Right ventricle myocardium inferior (tissue), 1 donor: ENCODE measurements at regions not wholly inside any gene's neighbourhood (a gene's known extent, or its start where the extent isn't known, plus 50 kb on each side); places are given as distances from the start of the nearest gene placed in this dataset.
"Not testable (repeated sequence)": the region's sequence is repeated elsewhere in the genome, so short reads cannot be mapped to it uniquely, and the experiment has no call there.

ENCODE experiments used
- ATAC-seq: fragments of 200-7000 bp; cut with Tn5 transposase; one replicate; pipeline ENCODE4 v1.9.1; 2020; ENCODE audit warnings: mild to moderate bottlenecking, moderate library complexity
- DNase-seq: peaks from one replicate; pipeline ENCODE4 v3.0.0; 2021; ENCODE audit errors: missing footprints
- intact Hi-C: fragments of 100-400 bp; cut with DNase I; formaldehyde crosslinking; loops from one replicate; pipeline ENCODE4 v1.11.0; 2022
- donor health status: DM: no; HTN: yes; CAD: no; lungs with severe emphysema.

- intact Hi-C loops, DNase-seq, ATAC-seq: not testable (repeated sequence)
These were observed 177.4 kb upstream of the HTR1E start for GRCh38 chr6:86759953-86760352.

- no peak for ATAC-seq
- no peak for DNase-seq
- intact Hi-C loops: no loop called here
These were observed 180.6 kb upstream of the HTR1E start for GRCh38 chr6:86756640-86757229.

DNA sequence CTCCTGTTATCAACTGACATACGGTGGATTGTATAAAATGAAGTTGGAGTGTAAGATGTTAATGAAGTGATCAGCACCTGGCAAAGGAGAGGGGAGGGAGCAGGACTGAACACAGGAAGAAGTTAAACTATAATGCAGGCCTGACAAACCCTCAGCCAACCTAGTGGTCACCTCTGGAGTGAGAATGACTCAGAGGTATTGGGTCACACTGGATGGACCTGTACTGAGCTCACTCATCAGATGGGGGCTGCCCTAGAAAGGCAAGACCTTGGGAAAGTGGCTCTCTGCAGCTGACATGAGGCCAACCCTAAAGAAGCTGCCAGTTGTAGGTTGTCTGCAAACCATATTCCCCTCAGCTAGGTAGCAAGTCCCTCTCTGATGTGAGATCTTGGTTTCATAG is 193.3 kb upstream of the HTR1E start:
- DNase-seq: no peak
- no peak for ATAC-seq
- intact Hi-C loops: no loop called here

DNA sequence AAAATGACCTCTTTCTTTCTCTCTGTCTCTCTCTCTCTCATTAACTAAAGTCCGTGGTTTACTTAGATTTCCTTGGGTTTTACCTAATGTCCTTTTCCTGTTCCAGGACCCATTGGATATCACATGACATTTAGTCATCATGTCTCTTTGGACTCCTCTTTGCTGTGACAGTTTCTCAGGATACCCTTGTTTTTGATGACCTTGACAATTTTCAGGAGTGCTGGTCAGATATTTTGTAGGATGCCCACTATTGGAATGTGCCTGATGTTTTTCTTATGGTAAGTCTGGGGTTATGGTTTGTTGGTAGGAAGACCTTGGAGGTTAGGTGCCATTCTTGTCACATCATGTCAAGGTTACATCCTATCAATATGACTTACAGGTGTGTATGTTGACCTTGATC is 199.2 kb upstream of the HTR1E start:
- no peak for ATAC-seq
- DNase-seq: no peak
- intact Hi-C loops: no loop called here

DNA sequence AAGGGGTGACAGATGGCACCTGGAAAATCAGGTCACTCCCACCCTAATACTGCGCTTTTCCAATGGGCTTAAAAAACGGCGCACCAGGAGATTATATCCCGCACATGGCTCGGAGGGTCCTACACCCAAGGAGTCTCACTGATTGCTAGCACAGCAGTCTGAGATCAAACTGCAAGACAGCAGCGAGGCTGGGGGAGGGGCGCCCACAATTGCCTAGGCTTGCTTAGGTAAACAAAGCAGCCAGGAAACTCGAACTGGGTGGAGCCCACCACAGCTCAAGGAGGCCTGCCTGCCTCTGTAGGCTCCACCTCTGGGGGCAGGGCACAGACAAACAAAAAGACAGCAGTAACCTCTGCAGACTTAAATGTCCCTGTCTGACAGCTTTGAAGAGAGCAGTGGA is 205.7 kb upstream of the HTR1E start:
- ATAC-seq, intact Hi-C loops: not testable (repeated sequence)

GRCh38 chr6:86730772-86731171 is 206.6 kb upstream of the HTR1E start:
- ATAC-seq, DNase-seq, intact Hi-C loops: not testable (repeated sequence)

More for the DNA sequence above, 205.7 kb upstream of the HTR1E start:
- not testable (repeated sequence) for DNase-seq

DNA sequence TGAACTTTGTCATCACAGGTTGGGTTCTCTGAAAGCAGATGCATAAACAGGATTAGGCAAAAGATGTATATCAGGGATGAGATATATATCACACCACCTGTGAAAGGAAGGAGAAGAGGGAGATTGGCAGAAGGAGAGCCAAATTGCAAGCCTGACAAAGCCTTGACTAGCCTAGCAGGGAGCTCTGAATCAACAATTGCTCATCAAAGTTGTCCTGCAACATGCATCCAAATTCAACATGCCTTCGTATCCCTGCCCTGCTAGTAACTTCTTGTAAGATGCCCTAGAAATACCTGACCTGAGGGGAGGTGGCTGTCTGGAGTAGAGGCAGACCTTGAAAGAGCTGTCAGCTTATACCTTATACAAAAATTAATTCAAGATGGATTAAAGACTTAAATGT is 207.1 kb upstream of the HTR1E start:
- intact Hi-C loops: no loop called here
- ATAC-seq: no peak
- DNase-seq: no peak

DNA sequence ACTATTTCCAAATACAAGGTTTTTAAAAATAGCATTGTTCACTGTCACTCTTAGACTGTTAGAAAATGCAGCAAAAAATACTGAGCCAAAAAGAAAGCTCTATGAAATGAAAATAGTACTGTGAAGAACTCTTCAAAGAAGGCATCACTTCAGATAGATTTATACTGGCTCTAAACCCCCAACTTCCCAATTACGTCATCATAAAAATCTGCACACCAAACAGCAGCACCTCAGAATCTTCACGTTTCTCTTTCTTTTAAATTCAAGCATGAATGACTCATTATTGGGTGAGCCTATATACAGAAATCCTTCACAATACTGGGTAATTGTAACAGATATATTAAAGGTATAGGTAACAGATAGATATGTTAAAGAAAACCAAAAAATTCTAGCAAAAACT is 208.4 kb upstream of the HTR1E start:
- intact Hi-C loops: no loop called here
- no peak for ATAC-seq
- no peak for DNase-seq

GRCh38 chr6:86724695-86725094 is 212.6 kb upstream of the HTR1E start:
- DNase-seq (no peak), ATAC-seq (no peak)
- intact Hi-C loops: no loop called here

DNA sequence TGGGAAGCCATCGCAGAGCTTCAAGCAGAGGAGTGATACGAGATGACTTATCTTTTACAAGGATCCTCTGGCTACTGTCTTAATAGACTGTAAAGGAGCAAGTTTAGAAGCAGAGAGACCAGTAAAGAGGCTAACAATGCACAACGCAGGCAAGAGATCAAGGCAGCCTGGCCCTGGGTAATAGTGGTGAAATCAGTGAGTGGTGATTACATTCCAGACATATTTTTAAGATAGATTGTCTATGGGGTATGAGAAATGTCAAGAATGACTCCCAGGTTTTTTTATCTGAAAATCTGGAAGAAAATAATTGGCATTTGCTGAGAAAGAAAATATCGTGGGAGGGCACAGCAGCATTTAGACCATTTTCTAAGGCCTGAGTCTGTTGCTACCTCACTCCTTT is 213.6 kb upstream of the HTR1E start:
- ATAC-seq (no peak), DNase-seq (no peak)
- intact Hi-C loops: no loop called here

GRCh38 chr6:86723151-86723550 is 214.2 kb upstream of the HTR1E start:
- DNase-seq (no peak), ATAC-seq (no peak)
- intact Hi-C loops: no loop called here

DNA sequence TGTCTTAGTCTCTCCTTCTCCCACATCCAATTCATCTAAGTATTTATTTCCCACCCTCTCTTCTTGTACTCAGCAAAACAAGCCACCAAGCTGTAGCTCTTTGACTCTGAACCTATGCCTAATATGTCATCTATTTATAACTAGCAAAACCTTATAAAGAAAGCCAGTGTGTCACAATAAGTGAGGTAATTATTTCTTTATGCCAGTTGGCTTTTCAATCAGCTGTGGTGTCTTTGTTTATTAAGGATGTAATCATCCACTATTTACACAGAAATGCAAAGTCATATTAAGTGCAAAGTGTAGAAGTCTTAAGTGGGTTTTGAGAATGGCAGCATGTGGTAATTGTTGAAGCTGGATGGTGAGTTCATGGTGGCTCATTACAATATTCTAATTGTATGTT is 215.2 kb upstream of the HTR1E start:
- DNase-seq (no peak), ATAC-seq (no peak)
- intact Hi-C loops: no loop called here

GRCh38 chr6:86715676-86716075 is 221.7 kb upstream of the HTR1E start:
- intact Hi-C loops: no loop called here
- DNase-seq: no peak
- ATAC-seq: no peak

DNA sequence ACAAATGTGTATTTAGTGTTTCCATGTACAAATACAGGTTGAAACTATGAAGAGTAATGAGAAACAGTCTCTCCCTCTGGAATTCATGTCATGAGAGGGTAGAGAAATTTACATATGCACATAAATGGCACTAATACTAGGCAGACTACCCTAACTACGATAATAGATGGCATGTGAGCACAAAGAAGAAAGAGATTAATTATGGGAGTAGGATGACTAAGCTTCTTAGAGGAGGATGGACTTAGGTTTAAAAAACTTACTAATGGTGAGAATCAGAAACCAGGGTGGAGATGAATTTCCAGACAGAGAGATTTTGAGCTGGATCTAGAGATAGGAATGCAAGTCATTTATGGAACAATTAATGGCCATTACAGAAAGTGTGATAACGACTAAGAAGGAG is 225.3 kb upstream of the HTR1E start:
- no peak for ATAC-seq
- intact Hi-C loops: no loop called here
- no peak for DNase-seq

DNA sequence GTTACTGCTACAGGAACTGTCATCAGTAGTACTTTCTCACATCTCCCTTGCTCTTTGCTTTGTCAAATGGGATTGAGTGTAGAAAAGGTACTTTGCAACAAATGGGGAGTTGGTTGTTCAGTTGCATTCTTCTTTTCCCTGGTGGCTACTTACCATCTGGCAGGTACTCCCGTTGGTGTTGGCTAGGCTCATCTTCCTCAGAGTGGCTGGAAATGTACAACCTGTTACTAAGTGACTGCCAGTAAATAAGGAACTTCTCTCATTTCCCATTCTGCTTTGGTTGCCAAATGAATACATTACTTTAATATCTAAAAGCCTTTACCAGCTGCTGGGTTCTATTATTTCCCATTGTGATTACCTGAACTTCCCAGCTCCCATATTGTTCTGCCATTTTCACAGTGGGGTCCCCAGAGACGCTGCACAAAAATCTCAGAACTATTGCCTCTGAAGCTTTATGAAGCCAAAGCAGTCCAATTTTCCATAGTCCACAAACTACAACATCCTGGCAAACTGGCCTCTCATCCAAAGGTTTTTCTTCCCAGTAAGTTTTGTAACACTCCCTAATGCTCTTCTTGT is 229.7 kb upstream of the HTR1E start:
- DNase-seq (no peak), ATAC-seq (no peak)
- intact Hi-C loops: no loop called here

DNA sequence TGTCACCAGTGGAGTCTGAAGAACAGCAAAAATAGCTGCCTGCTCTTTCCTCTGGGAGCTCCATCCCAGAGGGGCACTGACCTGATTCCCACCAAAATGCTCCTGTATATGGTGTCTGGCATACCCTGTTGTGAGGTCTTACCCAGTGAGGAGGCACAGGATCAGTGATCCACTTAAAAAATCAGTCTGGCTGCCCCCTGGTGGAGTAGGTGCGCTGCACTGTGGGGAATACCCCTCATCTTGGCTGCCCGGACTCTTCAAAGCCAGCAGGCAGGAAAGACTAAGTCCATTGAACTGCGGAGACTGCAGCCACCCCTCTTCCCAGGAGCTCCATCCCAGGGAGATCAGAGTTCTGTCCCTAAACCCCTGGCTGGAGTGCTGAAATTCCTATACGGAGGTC is 230.9 kb upstream of the HTR1E start:
- no peak for DNase-seq
- intact Hi-C loops: no loop called here
- no peak for ATAC-seq

DNA sequence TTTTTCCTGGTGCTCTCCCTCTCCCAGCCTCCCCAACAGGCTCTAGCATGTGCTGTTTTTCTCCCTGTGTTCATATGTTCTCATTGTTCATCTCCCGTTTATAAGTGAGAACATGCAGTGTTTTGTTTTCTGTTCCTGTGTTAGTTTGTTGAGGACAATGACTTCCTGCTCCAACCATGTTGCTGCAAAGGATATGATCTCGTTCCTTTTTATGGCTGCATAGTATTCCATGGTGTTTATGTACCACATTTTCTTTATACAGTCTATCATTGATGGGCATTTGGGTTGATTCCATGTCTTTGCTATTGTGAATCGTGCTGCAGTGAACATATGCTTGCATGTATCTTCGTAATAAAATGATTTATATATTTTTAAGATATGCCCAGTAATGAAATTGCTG is 236.1 kb upstream of the HTR1E start:
- DNase-seq, ATAC-seq, intact Hi-C loops: not testable (repeated sequence)

GRCh38 chr6:86686496-86686895 is 250.8 kb upstream of the HTR1E start:
- ATAC-seq: no peak
- DNase-seq: no peak
- intact Hi-C loops: no loop called here

DNA sequence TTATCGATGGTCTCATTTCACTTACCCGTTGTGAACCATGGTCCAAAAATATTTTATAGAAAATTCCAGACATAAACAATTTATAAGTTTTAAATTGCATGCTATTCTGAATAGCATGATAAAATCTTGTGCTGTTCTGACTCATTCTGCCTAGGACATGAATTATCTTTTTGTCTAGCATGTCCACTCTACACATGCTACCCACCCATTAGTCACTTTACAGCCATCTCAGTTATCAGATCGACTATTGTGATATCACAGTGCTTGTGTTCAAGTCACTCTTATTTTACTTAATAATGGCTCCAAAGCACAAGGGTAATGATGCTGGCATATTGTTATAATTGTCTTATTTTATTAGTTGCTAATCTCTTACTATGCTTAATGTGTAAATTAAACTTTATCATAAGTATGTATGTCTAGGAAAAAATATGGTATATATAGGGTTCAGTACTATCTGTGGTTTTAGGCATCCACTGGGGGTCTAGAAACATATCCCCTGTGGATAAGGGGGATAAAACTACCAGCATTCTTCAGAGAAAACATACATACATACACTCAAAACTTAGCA is 252.0 kb upstream of the HTR1E start:
- DNase-seq (no peak), ATAC-seq (no peak)
- intact Hi-C loops: no loop called here

DNA sequence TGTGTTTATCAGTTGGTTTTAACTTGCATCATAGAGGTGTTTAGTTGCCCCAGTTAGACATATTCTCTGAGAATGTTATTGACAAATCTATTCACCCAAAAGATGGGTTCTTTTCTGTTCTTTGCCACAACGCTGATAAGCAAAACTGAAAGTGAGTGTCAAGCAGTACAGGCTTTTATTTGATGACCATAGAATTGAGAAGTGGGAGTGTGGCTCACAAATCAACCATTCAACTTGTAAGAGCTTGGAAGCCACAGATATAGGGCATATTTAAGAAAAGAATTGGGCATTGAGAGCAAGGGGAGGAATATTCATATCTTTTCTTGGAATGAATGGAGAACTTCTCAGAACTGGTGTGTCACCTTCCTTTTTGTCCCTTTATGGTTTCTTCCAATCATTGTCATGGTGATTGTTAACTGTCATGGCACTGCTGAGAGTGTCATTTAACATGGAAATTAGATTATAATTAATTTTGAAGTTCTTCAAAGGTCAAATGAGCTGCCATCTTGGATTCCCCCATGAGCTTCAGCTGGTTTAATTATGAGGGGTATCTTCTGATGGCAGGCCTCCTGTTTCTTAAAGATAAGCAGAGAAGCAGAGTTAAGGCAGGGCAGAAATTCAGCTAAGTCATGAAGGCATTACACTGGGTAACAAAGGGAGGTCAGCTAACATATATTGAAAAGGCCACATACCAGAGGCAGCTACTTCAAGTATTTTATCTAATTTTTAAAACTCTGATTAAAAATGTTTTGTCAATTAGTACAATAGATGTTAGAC is 254.0 kb upstream of the HTR1E start:
- intact Hi-C loops: no loop called here
- DNase-seq (no peak), ATAC-seq (no peak)
